IMR-90 (cell line): ENCODE measurements at regions not wholly inside any gene's neighbourhood (a gene's known extent, or its start where the extent isn't known, plus 50 kb on each side); places are given as distances from the start of the nearest gene placed in this dataset.

Experiments
- ATAC-seq: fragments of 200-7000 bp; cut with Tn5 transposase; 2 replicates; pipeline ENCODE4 v1.9.1; 2020; ENCODE audit warnings: low read depth, mild to moderate bottlenecking, moderate library complexity
- BruUV-seq: library from RNA; stranded (reverse); fragments of 400-500 nt; replicated peaks from 2 replicates; lab custom pipeline; 2021; lab: Mats Ljungman, UMichigan
- CTCF ChIA-PET: fragments of 300-600 bp; formaldehyde crosslinking; extraction: SDS; loops from one replicate; lab custom pipeline; 2021; ENCODE audit warnings: antibody characterized with exemption; lab: Yijun Ruan, JAX
- POLR2A ChIA-PET: fragments of 300-600 bp; sonication (Branson Sonifier 250); formaldehyde crosslinking; loops from one replicate; lab custom pipeline; 2022; ENCODE audit warnings: antibody characterized with exemption; ENCODE audit not compliant: unreplicated experiment; lab: Charles Lee
- DNase-seq: peaks from one replicate; pipeline ENCODE4 v3.0.0; 2013
- H2AFZ ChIP-seq: replicated peaks from 2 replicates; pipeline ENCODE3; 2013; ENCODE audit warnings: low read length, mild to moderate bottlenecking; ENCODE audit not compliant: poor library complexity
- H2AK5ac ChIP-seq: 2 replicates; pipeline ENCODE4 v1.6.1; 2013; ENCODE audit warnings: low read depth, low read length, inconsistent platforms
- H2AK9ac ChIP-seq: replicated peaks from 2 replicates; pipeline ENCODE3; 2013; ENCODE audit warnings: mild to moderate bottlenecking, low read depth, low read length, moderate library complexity; ENCODE audit not compliant: poor library complexity
- H2BK120ac ChIP-seq: 2 replicates; pipeline ENCODE4 v1.6.1; 2013; ENCODE audit warnings: low read depth, low read length, inconsistent platforms
- H2BK15ac ChIP-seq: 3 replicates; pipeline ENCODE4 v1.6.1; 2013; ENCODE audit warnings: low read depth, low read length, inconsistent platforms
- H2BK20ac ChIP-seq: 2 replicates; pipeline ENCODE4 v1.6.1; 2013; ENCODE audit warnings: low read depth, mild to moderate bottlenecking, inconsistent platforms, low read length, moderate library complexity
- H2BK5ac ChIP-seq: 2 replicates; pipeline ENCODE4 v1.6.1; 2013; ENCODE audit warnings: mild to moderate bottlenecking, low read depth, low read length, inconsistent platforms; ENCODE audit not compliant: poor library complexity, severe bottlenecking
- H3K14ac ChIP-seq: replicated peaks from 2 replicates; pipeline ENCODE4 v1.6.1; 2013; ENCODE audit warnings: low read depth, low read length, inconsistent platforms
- H3K18ac ChIP-seq: 2 replicates; pipeline ENCODE4 v1.6.1; 2013; ENCODE audit warnings: low read depth, low read length, control low read depth
- H3K23ac ChIP-seq: 2 replicates; pipeline ENCODE4 v1.6.1; 2013; ENCODE audit warnings: low read depth, low read length, inconsistent platforms
- H3K27ac ChIP-seq: 2 replicates; pipeline ENCODE4 v1.5.1; 2013; ENCODE audit warnings: mild to moderate bottlenecking, control low read depth, low read length; ENCODE audit not compliant: insufficient read depth
- H3K27me3 ChIP-seq: 2 replicates; pipeline ENCODE4 v1.6.1; 2013; ENCODE audit warnings: low read length; ENCODE audit not compliant: control insufficient read depth, insufficient read depth
- H3K36me3 ChIP-seq: 2 replicates; pipeline ENCODE4 v1.6.1; 2013; ENCODE audit warnings: low read length, mixed read lengths; ENCODE audit not compliant: control insufficient read depth, insufficient read depth
- H3K4ac ChIP-seq: 2 replicates; pipeline ENCODE4 v1.6.1; 2013; ENCODE audit warnings: low read depth, low read length, inconsistent platforms
- H3K4me1 ChIP-seq: 2 replicates; pipeline ENCODE4 v1.6.1; 2013; ENCODE audit warnings: low read length, mixed read lengths; ENCODE audit not compliant: control insufficient read depth, insufficient read depth
- H3K4me2 ChIP-seq: 2 replicates; pipeline ENCODE4 v1.6.1; 2013; ENCODE audit warnings: low read depth, mild to moderate bottlenecking, control low read depth, low read length, moderate library complexity
- H3K4me3 ChIP-seq: 2 replicates; pipeline ENCODE4 v1.5.1; 2013; ENCODE audit warnings: low read depth, mild to moderate bottlenecking, control low read depth, low read length, moderate library complexity; ENCODE audit not compliant: insufficient read depth
- H3K56ac ChIP-seq: 2 replicates; pipeline ENCODE4 v1.6.1; 2013; ENCODE audit warnings: low read length, inconsistent platforms; ENCODE audit not compliant: insufficient read depth; ENCODE audit errors: extremely low read depth
- H3K79me1 ChIP-seq, 2 experiments: 2 replicates each; pipeline ENCODE4 v1.6.1; 2013; ENCODE audit warnings: low read length in 2 of 2, inconsistent platforms in 1 of 2, low read depth in 1 of 2
- H3K9ac ChIP-seq: 2 replicates; pipeline ENCODE4 v1.6.1; 2013; ENCODE audit warnings: low read depth, low read length, control low read depth
- H3K9me1 ChIP-seq: 2 replicates; pipeline ENCODE4 v1.6.1; 2013; ENCODE audit warnings: low read length, inconsistent platforms; ENCODE audit not compliant: insufficient read depth
- H3K9me3 ChIP-seq: 2 replicates; pipeline ENCODE4 v1.6.1; 2013; ENCODE audit warnings: low read length; ENCODE audit not compliant: control insufficient read depth, insufficient read depth
- H4K20me1 ChIP-seq: 2 replicates; pipeline ENCODE4 v1.6.1; 2013; ENCODE audit warnings: low read length, inconsistent platforms; ENCODE audit not compliant: insufficient read depth
- H4K5ac ChIP-seq: 2 replicates; pipeline ENCODE4 v1.6.1; 2013; ENCODE audit warnings: mild to moderate bottlenecking, low read depth, low read length, control low read depth
- H4K8ac ChIP-seq, 2 experiments: 2 replicates each; pipeline ENCODE4 v1.6.1; 2013; ENCODE audit warnings: low read depth in 2 of 2, low read length in 2 of 2, control low read depth in 1 of 2, inconsistent platforms in 1 of 2
- H4K91ac ChIP-seq: 2 replicates; pipeline ENCODE4 v1.6.1; 2013; ENCODE audit warnings: low read depth, low read length, inconsistent platforms; ENCODE audit not compliant: insufficient read depth
- CHD1 ChIP-seq: IDR thresholded peaks from 2 replicates; pipeline ENCODE4 v1.6.1; 2012; ENCODE audit warnings: low read depth, low read length, improper control_type of control experiment
- WGBS, 2 experiments: methylation state at CpG; one replicate each; pipeline versions ENCODE4 v1.1.5 to v1.1.7; 2013; ENCODE audit warnings: missing lambda C conversion rate in 2 of 2; ENCODE audit not compliant: insufficient read length in 1 of 2; ENCODE audit errors: extremely low coverage in 2 of 2; 5-methylcytosine and 5-hydroxymethylcytosine counted together
- dilution Hi-C: fragments of 300-500 bp; cut with HindIII; formaldehyde crosslinking; loops from one replicate; pipeline ENCODE4 v1.14.3; 2018; ENCODE audit warnings: low sequenced_read_pairs; ENCODE audit not compliant: unreplicated experiment
- in situ Hi-C: fragments of 300-500 bp; cut with MboI; formaldehyde crosslinking; loops from 3 replicates; pipeline ENCODE4 v1.14.3; 2019; ENCODE audit warnings: low sequenced_read_pairs, inconsistent platforms, mixed read lengths
- intact Hi-C: fragments of 100-400 bp; cut with micrococcal nuclease; formaldehyde crosslinking; loops from 2 replicates; pipeline ENCODE4 v1.10.0; 2022

DNA sequence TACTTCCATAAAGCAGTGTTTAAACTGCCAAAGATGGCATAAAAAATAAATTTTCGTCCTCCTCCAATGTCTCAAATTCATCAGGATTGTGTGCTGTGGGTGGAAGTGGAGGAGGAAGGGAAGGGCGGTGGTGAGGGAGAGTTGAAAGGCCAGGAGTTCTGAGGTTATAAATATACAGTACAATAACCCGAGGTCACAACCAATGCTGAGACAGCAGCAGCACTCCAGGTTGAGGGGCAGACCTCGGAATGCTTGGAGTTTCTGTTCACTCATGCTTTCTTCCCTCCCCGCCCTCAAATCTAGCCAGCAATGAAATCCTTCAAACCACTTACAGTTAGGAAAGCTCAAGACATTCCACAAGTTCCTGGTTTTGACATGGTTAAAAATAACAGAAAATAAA, 134.0 kb upstream of the SMAD1 start:
- H2BK120ac ChIP-seq: no peak overlapping the region
- H2AK5ac ChIP-seq: no peak overlapping the region
- no peak overlapping the region for H4K91ac ChIP-seq
- ChIA-PET CTCF (interaction anchor here (1.1 kb wide), 1 partner anchor 10 kb away, joined by 3 read pairs; no protein-coding TSS in a partner anchor), POLR2A (no interaction called here)
- no peak overlapping the region for H3K23ac ChIP-seq
- WGBS, 2 experiments: no CpG with 5 or more reads among the region's 5 CpGs
- in situ Hi-C loops (no loop called here), dilution Hi-C loops (no loop called here), intact Hi-C loops (no loop called here)
- no peak overlapping the region for H3K56ac ChIP-seq
- H3K79me1 ChIP-seq: no peaks in the 10 kb centered on the region
- no peak overlapping the region for H4K8ac ChIP-seq
- H3K36me3 ChIP-seq: no peaks in the 10 kb centered on the region
- BruUV-seq: no TSS peak
- no peak overlapping the region for H3K4me2 ChIP-seq
- no peak overlapping the region for H3K27ac ChIP-seq
- no peaks in the 10 kb centered on the region for H3K9me1 ChIP-seq
- H3K14ac ChIP-seq: no peak overlapping the region
- H4K20me1 ChIP-seq: no peaks in the 10 kb centered on the region
- no peak overlapping the region for H3K4ac ChIP-seq
- H2AK9ac ChIP-seq: no peak overlapping the region
- no peak overlapping the region for H4K5ac ChIP-seq
- H3K18ac ChIP-seq: no peak overlapping the region
- H3K4me1 ChIP-seq: no peaks in the 10 kb centered on the region
- no peak overlapping the region for H2AFZ ChIP-seq
- DNase-seq (peak; percentile 11), ATAC-seq (no peak; the same call in 1 of the 2 replicates)
- H2BK5ac ChIP-seq: no peak overlapping the region
- H2BK15ac ChIP-seq: no peak overlapping the region
- H3K27me3 ChIP-seq: no peaks in the 10 kb centered on the region
- no peak overlapping the region for H3K9ac ChIP-seq
- TF ChIP-seq CHD1: no peak
- H2BK20ac ChIP-seq: no peak overlapping the region
- no peaks in the 10 kb centered on the region for H3K9me3 ChIP-seq
- no peak overlapping the region for H3K4me3 ChIP-seq
